KOPT-K1 (cell line): ENCODE measurements at regions not wholly inside any gene's neighbourhood (a gene's known extent, or its start where the extent isn't known, plus 50 kb on each side); places are given as distances from the start of the nearest gene placed in this dataset.

Experiments
- H3K27ac ChIP-seq: fragments of 200-600 bp; sonication (generic); 2 replicates; pipeline ENCODE4 v1.5.1; 2016; ENCODE audit warnings: antibody characterized with exemption, mild to moderate bottlenecking, low read depth, low read length; ENCODE audit not compliant: poor library complexity, severe bottlenecking
- H3K36me3 ChIP-seq: fragments of 200-600 bp; sonication (generic); 2 replicates; pipeline ENCODE4 v1.5.1; 2017; ENCODE audit warnings: antibody characterized with exemption, mild to moderate bottlenecking, low read length, moderate library complexity; ENCODE audit not compliant: insufficient read depth
- H3K9me3 ChIP-seq: fragments of 200-600 bp; sonication (generic); 2 replicates; pipeline ENCODE4 v1.5.1; 2017; ENCODE audit warnings: antibody characterized with exemption, low read length, mild to moderate bottlenecking; ENCODE audit not compliant: insufficient read depth, poor library complexity, severe bottlenecking

- no peaks in the 10 kb centered on the region for H3K36me3 ChIP-seq
- no peaks in the 10 kb centered on the region for H3K9me3 ChIP-seq
- H3K27ac ChIP-seq, result no peak overlapping the region
Observed at GRCh38 chr5:125720348-125720685, 702.9 kb upstream of the GRAMD2B start.

GRCh38 chr5:125720721-125721120 is 702.5 kb upstream of the GRAMD2B start:
- Histone ChIP-seq H3K27ac (no peak overlapping the region), H3K9me3 (no peaks in the 10 kb centered on the region), H3K36me3 (no peaks in the 10 kb centered on the region)

- H3K36me3 ChIP-seq, result no peaks in the 10 kb centered on the region
- no peaks in the 10 kb centered on the region for H3K9me3 ChIP-seq
- no peak overlapping the region for H3K27ac ChIP-seq
Observed at GRCh38 chr5:125722550-125722949, 700.7 kb upstream of the GRAMD2B start.

- Histone ChIP-seq H3K27ac (no peak overlapping the region), H3K9me3 (no peaks in the 10 kb centered on the region), H3K36me3 (no peaks in the 10 kb centered on the region)
Observed at GRCh38 chr5:125725691-125726090, 697.5 kb upstream of the GRAMD2B start.

- Histone ChIP-seq H3K9me3 (no peaks in the 10 kb centered on the region), H3K27ac (no peak overlapping the region), H3K36me3 (no peaks in the 10 kb centered on the region)
Observed at GRCh38 chr5:125743939-125744338, 679.3 kb upstream of the GRAMD2B start.

GRCh38 chr5:125746917-125747316 is 676.3 kb upstream of the GRAMD2B start:
- Histone ChIP-seq H3K36me3 (no peaks in the 10 kb centered on the region), H3K9me3 (no peaks in the 10 kb centered on the region), H3K27ac (no peak overlapping the region)

GRCh38 chr5:125750147-125750860 is 672.9 kb upstream of the GRAMD2B start:
- Histone ChIP-seq H3K36me3 (no peaks in the 10 kb centered on the region), H3K9me3 (no peaks in the 10 kb centered on the region), H3K27ac (no peak overlapping the region)

GRCh38 chr5:125750861-125751186 is 672.4 kb upstream of the GRAMD2B start:
- Histone ChIP-seq H3K9me3 (no peaks in the 10 kb centered on the region), H3K27ac (no peak overlapping the region)

GRCh38 chr5:125756456-125756855 is 666.8 kb upstream of the GRAMD2B start:
- H3K36me3 ChIP-seq, result no peaks in the 10 kb centered on the region
- H3K9me3 ChIP-seq, result no peaks in the 10 kb centered on the region
- H3K27ac ChIP-seq, result no peak overlapping the region

More at GRCh38 chr5:125750861-125751186, 672.4 kb upstream of the GRAMD2B start:
- H3K36me3 ChIP-seq, result no peaks in the 10 kb centered on the region

GRCh38 chr5:125766706-125767105 is 656.5 kb upstream of the GRAMD2B start:
- Histone ChIP-seq H3K36me3 (no peaks in the 10 kb centered on the region), H3K27ac (no peak overlapping the region), H3K9me3 (no peaks in the 10 kb centered on the region)

GRCh38 chr5:125775896-125776295 is 647.3 kb upstream of the GRAMD2B start:
- Histone ChIP-seq H3K27ac (no peak overlapping the region), H3K36me3 (no peaks in the 10 kb centered on the region), H3K9me3 (no peaks in the 10 kb centered on the region)

- Histone ChIP-seq H3K9me3 (no peaks in the 10 kb centered on the region), H3K27ac (no peak overlapping the region), H3K36me3 (no peaks in the 10 kb centered on the region)
Observed at GRCh38 chr5:125776656-125777139, 646.5 kb upstream of the GRAMD2B start.

- Histone ChIP-seq H3K27ac (no peak overlapping the region), H3K36me3 (no peaks in the 10 kb centered on the region), H3K9me3 (no peaks in the 10 kb centered on the region)
Observed at GRCh38 chr5:125778791-125779190, 644.4 kb upstream of the GRAMD2B start.

- no peaks in the 10 kb centered on the region for H3K36me3 ChIP-seq
- no peaks in the 10 kb centered on the region for H3K9me3 ChIP-seq
- H3K27ac ChIP-seq, result no peak overlapping the region
Observed at GRCh38 chr5:125785407-125785806, 637.8 kb upstream of the GRAMD2B start.

GRCh38 chr5:125786021-125786420 is 637.2 kb upstream of the GRAMD2B start:
- Histone ChIP-seq H3K27ac (no peak overlapping the region), H3K9me3 (no peaks in the 10 kb centered on the region), H3K36me3 (no peaks in the 10 kb centered on the region)

- Histone ChIP-seq H3K27ac (no peak overlapping the region), H3K36me3 (no peaks in the 10 kb centered on the region), H3K9me3 (no peaks in the 10 kb centered on the region)
Observed at GRCh38 chr5:125793470-125793869, 629.7 kb upstream of the GRAMD2B start.
